Neural progenitor cell (in vitro differentiated cells): ENCODE measurements at regions not wholly inside any gene's neighbourhood (a gene's known extent, or its start where the extent isn't known, plus 50 kb on each side); places are given as distances from the start of the nearest gene placed in this dataset.

Experiments used
- CTCF ChIP-seq: fragments of 200-600 bp; sonication (generic); IDR thresholded peaks from 2 replicates; pipeline ENCODE4 v1.5.1; 2017; ENCODE audit warnings: antibody characterized with exemption, mild to moderate bottlenecking
- EZH2phosphoT487 ChIP-seq: fragments of 200-600 bp; sonication (generic); IDR thresholded peaks from 2 replicates; pipeline ENCODE4 v1.6.1; 2017; ENCODE audit warnings: antibody characterized with exemption

GRCh38 chr10:90577569-90577968 is 280.3 kb downstream of the HTR7 start:
- TF ChIP-seq CTCF = no peak
- TF ChIP-seq EZH2phosphoT487 = no peak
